ENCODE measurements at regions not wholly inside any gene's neighbourhood (a gene's known extent, or its start where the extent isn't known, plus 50 kb on each side); places are given as distances from the start of the nearest gene placed in this dataset.
A peak's percentile ranks its signal among the peaks of the same experiment; 100 is the strongest.

DNA sequence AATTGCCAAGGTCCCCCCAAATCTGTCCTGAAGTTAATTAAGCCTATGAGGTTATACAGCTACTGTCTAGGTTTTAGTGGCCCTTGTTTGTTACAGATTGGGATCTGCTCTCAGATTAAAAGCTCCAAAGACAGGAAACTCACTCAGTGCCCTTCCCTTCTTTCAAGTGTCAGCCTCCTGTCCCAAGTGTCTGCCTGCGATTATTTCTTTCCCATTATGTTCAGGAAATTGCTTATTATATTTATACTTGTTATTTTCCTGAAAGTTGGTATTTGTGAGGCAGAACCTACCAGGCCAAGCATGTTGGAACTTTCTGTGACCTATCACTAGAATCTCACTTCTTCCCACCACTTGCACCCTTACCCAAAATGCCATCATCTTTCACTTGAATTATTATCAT lies 173.2 kb downstream of the AREG start:
- no peak for DNase-seq

DNA sequence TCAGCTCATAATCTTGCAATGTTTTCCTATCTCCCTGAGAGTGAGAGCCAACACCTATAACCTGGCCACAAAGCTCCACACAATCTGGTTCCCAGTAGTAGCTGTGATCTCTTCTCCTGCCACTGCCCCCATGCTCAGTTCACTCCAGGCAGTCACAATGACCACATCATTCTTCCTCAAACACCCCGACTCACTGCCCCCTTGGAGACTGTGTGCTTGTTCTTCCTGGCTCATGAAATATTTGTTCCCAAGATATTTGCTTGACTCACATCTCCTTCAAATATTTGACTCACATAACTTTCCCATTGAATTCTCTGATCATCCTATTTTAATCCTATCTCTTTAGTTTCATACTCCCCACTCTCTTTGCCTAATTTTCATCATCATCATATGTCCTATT lies 173.7 kb downstream of the AREG start:
- no peak for DNase-seq

DNA sequence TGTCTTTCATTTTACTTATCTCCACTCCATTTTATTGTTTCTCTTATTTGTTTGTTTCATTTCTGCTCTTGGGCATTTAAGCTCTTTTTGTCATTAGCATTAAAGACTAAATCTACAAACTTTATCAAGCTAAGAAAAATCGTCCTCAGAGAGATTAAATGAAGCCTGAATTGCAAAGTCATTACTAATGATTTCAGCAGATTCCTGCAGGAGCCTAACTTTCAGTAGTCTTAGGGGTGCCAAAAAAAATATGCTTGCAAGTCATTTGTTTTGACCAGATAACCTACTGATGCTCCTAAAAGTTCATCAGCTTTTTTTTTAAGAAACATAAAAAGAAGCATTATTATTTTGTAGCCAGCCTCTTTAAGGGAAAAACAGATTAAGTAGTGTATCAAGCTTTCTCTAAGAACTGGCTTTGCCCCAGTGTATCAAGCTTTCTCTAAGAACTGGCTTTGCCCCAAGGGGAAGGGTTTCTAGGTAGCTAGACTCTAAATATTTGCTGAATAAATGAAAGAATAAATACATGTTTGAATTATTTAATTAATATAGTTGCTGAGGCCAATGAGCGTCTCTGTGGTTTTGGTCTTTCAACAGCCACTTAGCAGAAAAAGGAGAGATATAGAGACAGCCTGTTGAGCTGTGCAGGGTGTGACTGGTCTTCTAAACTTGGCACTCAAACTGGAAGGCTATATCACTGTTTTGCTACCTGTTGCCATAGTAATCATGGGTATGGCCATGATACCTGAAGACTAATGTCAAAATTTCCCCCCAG lies 174.2 kb downstream of the BTC start:
- DNase-seq = no peak

DNA sequence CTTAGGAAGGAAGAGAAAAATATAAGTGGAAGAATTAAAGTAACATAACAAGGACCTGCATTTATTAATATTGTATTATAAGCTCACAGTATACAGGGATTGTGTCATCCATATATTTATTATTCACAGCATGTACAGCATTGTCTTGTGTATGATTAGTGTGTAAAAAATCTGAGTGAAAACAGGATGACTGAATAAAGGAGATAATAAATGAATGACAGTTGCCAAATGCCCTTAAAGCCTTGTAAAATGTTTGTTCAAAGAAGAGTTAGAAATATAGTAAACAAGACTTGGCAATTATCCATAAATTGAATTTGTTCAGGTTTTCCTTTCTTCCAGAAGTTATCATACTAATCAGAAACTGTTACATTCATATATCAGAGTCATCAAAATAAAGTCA lies 172.7 kb downstream of the BTC start:
- no peak for DNase-seq

DNA sequence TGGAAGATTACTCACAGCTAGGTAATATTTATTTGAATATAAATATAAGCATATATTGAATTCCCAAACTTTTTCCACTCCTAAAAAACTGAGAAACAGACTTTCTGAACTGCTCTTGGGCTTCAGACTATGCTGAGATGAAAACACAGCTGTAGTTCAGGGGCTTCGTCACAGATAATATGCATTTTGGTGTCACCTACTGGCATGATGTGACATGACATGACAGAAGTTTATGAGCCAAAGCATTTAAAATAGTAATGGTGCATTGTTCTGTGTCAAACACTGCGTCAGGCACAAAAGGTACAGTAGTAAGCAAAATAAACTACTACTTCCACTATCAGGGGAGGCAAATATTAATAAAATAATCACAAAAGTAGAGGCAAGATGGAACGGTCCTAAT lies 171.3 kb downstream of the BTC start:
- DNase-seq = no peak

DNA sequence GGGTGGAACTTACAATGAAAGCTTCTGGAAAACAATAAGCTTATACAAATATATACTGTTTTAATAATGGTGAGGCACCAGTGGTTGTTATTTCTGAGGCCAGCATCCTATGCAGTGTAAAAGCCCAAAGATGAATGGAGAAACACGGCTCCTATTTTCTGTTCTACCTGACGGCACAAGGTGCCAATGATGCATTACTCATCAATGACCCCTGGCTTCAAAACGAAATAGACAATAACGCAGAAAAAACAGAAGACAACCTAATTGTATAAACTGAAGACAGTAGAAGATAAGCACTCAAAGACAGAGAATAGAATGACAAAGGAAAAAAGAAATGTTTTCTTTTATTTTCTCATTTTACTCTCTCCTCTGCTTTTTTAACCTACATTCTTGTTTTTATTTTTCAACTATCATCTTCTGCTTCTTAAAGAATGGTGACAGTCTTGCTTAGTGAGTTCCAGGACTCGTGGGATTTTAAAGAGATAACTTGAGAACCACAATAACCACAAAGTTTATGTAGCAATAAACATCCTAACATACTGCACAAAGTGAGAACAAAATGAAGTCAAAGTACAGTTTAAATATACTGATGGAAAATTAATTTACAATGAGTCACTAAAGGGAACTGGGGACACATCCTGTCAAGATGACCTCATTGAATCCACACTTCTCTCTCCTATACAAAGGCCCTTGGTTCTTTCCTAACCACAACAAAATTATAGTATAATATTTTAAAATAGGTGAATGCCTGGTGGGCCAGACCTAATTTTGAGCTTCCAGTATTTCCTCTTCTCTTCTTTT lies 169.8 kb downstream of the BTC start:
- no peak for DNase-seq

DNA sequence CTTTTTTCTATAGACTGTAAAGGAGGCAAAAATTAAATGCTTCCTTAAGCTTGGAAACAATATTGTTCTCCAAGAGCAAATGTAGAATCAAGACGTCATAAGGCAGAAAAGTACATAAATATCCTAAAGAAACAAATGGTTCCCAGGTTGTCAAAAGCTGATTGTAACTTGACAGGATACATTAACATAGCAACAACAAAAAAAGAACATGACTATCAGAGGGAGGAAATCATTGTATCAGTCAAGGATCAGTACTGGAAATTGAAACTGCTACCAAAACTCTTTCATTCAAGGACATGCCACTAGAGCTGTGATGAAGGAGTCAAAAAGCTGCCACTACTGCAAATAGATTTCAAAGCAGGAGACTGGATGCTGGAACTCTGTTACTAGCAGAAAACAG lies 168.3 kb downstream of the BTC start:
- no peak for DNase-seq

DNA sequence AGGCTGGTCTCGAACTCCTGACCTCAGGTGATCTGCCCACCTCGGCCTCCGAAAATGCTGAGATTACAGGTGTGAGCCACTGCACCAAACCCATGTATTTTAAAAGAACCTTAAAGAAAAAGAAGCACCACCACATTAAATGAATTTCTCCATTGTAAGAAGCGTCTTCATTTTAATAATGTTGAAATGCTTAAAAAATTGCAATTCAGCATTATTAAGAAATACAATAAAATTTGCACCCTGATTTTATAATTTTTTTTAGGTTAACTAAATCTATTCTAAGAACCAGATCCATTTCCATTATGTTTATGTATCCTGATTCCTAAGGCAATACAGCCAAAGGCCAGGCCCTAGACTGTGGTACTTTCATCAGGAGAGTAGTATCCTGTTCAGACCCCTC lies 167.2 kb downstream of the BTC start:
- DNase-seq = no peak

DNA sequence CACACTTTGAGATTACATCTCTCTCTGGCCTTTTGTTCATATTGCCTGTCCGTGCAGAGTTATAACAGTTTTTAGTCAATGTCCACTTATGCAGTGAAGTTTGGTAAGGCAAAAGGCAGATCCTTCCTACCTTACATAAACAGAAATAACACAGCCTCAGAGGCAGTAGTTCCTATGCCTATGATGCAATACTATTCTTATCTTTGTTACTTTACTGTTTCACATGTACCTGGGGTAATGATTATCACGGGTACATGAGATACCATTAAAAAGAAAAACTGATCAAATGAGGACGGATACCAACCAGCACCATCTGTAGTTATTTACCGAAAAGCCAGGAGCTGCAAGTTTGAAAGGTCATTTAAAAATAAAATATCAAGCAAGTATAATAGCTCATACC lies 166.8 kb downstream of the BTC start:
- DNase-seq = no peak

DNA sequence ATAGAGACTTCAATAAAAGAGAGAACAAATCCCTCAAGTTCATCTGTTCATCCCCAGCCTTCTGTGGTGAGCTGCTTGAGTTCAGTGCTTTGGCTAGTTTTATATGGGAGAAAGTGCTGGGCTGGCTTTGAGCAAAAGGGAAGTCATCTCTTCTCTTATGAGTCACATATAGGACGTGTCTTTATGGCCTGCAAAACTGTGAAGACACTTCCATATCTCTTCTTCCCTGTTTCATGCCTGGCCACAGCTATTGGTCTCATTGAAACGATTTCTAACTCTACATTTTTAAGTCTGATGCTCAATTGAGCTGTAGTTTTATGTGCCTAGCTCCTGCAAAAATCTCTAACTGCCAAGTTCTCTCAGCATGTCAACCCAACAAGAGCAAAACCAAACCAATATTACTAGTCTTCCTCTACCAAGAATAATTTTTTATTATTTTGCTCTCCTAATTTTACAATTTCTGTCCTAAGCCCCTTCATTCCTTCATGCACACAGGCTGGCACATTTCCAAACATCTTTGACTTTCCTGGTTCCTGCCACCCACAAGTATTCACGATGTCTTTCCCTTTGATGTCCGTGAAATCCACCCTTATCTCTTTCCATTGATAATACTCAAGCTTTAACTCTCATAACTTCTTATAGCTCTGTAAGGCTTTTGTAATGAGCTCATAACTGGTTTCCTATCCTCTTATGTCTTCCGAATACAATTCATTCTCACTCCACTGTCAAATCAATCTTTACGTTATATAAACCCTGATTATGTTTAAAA lies 165.3 kb downstream of the BTC start:
- DNase-seq = no peak

DNA sequence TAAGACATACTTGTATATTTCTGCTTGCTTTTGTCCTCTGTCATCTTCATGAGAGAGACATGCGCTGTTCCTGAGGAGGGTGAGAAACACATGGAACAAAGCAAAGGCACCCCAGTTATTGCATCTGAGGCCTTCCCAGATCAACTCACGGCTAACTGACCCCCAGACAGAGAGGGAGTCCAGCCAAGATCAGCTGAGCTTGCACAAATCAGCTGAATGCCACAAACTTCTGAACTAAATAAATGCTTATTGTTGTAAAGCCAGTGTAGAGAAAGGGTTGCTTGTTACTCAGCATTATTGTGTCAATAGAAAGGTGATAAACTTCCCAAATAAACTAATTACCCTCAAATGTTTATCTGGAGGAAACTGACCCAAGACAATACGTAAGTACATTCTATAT lies 163.8 kb downstream of the BTC start:
- DNase-seq = no peak

DNA sequence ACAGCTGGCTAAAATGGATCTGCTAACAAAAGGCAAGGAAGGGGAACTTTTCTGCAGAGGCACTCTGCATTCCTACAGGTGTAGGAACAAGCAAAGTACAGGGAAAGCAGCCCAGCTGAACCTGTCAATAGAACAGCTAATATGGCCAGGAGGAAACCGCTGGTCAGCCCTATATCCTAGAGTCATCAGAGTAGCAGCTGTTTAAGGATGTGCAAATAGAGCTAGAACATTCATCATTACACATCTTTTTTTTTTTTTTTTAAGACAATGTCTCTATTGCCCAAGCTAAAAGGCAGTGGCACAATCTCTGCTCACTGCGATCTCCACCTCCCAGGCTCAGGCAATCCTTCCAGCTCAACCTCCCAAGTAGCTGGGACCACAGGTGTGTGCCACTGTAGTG lies 163.0 kb downstream of the BTC start:
- DNase-seq = no peak

DNA sequence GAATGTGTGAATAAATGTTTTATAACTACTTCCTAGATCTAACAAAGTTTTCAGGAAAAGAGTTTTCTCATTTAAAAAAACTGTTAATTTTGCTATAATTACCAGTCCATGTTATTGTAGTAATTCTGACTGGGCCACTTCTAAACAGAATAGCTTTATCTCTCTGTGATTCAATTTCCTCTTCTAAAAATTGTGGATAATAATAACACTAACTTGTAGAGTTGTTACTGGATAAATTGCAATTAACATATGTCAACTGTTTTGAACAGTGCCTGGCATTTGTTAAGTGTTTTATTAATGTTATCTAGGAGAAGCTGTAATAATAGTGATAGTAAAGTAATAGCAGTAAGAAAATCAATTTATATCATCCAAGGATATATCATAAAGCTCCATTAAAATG lies 162.3 kb downstream of the BTC start:
- DNase-seq = no peak

DNA sequence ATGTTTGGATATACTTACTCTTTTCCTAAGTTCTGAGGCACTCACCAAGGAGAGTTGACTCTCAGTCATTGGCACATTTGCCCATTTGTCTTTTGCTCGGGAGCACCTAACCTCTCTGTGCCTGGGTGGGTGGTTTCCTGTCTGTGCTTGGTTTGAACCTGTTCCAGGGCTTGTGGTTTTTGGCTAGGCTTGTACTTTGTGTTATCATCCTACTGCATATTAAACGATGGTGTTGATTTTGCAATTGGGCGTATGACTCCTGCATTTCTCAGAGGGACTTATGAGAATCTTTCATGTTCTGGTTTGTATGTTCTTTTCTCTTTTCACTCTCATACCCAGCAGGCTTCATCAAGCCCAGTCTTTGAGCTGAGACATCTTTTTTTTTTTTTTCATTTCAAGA lies 161.7 kb downstream of the BTC start:
- peak; percentile 37 for DNase-seq

DNA sequence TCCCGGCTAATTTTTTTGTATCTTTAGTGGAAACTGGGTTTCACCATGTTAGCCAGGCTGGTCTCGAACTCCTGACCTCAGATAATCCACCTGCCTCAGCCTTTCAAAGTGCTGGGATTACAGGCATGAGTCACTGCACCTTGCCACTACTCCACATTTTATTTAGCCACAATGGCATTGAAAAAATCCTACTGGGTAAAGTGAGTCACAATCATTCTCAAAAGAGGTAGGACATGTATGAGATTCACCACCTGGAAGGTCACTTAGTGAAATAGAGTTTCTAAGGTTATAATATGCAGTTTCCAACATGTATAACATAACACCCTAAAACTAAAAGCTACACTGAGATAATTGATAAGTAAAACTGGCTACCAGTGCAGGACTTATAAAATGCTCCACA lies 159.2 kb downstream of the BTC start:
- no peak for DNase-seq

DNA sequence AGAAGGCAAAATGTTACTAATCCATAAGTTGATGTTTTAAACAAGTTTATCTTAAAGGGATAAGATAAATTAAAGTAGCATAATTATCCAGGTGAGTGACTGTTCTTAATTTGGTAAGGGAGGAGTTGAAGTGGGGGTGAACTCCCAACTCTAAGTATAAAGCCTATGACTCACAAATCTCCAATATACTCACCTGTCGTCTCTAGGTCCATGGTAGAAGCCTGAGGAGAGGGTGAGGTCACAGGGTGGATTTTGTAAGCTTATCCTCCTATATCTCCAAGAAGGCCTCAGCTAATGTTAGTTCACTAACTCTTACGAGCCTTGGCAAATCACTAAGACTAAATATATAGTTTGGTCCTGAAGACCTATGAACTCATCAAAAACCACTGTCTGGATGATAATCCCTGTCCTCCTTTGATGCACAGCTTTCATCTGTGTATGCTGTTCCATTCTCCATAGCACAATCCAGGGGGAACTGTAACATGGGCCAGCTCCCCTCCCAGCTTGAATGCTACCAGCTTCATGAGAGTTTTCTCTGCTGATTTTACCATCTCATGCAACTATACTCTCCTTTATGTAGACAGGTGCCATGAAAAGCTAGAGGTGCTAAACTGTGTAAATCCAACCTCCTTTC lies 158.7 kb downstream of the BTC start:
- no peak for DNase-seq

DNA sequence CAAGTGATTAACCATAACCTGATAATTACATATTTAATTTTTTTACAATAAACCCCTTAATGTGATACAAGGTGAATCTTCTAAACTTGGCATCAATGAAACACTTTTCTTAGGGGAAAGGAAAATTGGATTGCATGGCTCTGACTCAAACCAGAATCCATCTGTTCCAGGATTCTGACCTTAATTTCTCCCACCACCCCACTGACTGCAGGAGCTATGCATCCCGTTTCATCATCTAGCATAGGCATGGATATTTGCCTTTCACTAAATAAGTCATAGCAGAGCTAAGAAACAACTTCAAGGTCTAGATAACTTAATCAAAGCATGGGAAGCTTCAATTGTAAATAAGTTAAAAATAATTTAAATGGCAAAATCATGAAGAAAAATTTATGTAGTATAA lies 156.3 kb downstream of the BTC start:
- DNase-seq = no peak

DNA sequence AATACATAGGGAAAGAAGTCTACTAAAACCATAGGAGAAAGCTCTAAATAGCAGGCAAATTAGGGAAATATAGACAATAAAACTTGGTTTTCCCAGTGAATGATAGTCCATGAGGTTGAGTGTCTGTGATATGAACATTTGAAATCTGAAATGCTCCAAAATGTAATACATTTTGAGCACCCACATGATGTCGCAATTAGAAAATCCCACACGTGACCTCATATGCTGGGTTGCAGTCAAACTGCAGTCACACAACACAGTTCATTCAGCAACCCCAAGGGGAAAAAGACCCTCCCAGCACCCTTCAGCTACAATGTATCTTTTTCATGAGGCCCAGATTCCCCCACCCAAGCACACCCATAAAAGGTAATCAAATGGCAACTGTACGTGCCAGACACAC lies 155.6 kb downstream of the BTC start:
- DNase-seq = no peak

DNA sequence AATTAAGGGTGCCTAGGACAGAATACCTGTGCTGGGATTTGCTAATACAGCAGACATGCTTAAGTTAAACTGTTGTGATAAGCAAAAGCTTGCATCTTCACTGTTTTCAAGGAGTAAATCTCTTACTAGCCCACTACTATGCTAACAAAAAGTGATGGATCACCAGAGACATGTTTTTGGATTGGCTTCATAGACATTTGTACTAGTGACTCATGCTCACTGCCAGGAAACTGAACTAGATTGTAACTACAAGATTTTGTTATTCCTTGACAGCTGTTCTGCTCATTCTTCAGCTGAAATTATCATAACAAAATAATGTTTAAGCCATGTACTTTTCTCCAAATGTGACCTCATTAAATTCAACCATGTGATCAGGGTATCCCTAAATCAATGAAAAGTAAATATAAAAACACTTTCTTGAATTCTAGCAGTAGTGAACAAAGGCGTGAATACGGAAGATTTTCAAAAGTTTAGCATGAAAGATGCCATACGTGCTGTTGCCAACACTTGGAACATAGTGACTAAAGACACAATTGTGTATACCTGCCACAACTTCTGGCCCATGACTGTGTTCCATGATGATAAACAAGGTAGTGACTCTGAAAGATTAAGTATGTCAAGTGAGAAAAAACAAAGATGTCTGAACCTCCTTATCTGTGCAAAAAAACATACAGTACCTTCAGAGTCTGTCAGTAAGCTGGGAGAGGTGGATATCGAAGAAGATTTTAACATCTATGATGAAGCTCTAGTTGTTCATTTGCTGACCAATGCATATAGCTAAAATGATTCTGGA lies 154.0 kb downstream of the BTC start:
- DNase-seq = no peak

DNA sequence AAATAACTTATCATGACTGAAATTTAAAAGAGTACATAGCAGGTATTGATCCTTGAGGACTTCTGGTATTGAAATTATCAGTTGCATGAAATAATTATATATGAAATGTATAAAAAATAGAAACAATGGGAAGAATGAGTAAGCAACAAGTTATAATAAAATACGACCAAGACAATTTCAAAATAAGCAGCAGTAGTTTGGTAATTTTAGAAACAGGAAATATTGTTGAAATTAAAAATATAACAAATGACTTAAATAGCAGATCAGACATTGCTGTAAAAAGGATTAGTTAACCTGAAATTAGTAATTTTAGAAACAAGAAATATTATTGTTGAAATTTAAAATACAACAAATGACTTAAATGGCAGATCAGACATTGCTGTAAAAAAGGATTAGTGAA lies 152.3 kb downstream of the BTC start:
- no peak for DNase-seq

DNA sequence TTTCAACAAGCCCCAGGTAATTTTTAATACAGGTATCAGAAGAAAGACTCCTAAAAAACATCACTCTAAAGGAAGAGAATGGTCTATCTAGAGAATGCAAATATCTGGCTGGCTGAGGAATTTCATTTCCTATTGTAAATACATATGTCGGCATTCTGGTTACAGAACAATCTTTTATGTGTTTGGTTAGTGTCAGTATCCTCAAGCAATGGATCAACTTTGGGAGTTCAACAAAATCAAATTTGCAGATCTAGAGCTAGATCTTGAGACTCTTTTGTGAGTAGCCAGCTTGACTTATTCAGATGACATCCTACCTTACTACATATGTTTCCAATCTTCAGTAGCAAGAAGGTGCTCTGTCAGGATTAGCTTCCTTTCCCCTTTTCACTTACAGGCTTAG lies 145.1 kb downstream of the BTC start:
- DNase-seq = no peak

DNA sequence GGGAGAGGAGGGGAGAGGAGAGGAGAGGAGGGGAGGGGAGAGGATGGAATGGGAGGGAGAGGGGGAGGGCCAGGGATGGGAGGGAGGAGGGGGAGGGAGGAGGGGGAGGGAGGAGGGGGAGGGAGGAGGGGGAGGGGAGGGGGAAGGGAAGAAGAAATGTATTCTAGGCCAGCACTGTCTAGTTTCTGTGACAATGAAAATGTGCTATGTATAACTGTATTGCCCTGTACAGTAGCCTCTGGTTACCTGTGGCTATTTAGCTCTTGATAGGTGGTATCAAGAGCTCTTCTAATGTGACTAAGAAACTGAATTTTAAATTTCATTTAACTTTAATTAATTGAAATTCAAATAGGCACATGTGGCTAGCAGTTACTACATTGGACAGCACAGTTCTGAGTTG lies 143.1 kb downstream of the BTC start:
- no peak for DNase-seq

All from stimulated activated CD4-positive, alpha-beta T cell treated with anti-CD3 and anti-CD28 coated beads, Interleukin-4, amount 100 ng/mL, for 24 hours (primary cell).